ENCODE measurements at regions not wholly inside any gene's neighbourhood (a gene's known extent, or its start where the extent isn't known, plus 50 kb on each side); places are given as distances from the start of the nearest gene placed in this dataset.
"Not testable (repeated sequence)": the region's sequence is repeated elsewhere in the genome, so short reads cannot be mapped to it uniquely, and the experiment has no call there.

DNA sequence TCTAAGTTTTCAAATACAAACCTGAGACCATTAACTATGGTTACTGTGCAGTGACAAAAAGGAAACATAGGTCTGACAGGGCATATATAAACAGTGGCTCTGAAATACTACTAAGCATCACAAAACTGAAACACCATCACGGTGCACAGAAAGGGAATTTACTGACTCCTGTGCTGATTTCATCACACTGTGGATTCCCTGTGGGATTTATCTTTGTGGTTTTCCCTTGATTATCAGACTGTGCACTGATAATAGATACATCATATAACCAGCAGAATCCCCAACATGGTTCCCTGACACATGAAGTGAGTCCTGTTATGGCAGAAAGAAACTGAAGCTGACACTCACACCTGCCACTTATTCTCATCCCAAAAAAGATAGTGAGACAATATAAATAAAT is 676.3 kb upstream of the KCND2 start:
- DNase-seq (ENCODE audit: extremely low spot score): no peak
- POLR2A ChIA-PET: no interaction called here
- CTCF ChIA-PET: no interaction called here
- no peak for TF ChIP-seq L3MBTL2 (conservative IDR thresholded peaks at IDR 0.05)
- no peak for TF ChIP-seq TARDBP (IDR thresholded peaks at IDR 0.05)

DNA sequence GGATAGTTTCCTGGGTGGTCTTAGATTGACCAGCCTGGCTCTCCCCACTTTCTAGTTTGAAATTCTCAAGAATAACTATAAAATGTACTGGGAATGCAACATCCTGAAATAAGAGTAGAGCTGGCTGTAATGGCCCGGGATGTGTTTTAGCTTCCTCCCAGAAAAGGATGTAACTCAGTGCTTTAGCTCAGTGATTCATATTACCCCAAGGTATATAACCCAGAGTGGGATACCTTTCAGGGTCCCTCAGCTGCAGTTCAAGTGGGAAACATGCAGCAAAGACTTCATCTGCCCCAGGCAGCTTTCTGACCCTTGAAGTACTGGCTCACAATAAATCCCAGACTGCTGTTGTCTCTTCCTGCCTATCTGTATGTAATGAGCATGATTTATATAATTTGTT is 666.7 kb upstream of the KCND2 start:
- POLR2A ChIA-PET: no interaction called here
- no peak for DNase-seq (ENCODE audit: extremely low spot score)
- TF ChIP-seq L3MBTL2 (conservative IDR thresholded peaks at IDR 0.05) (no peak), BHLHE40 (IDR thresholded peaks at IDR 0.05; ENCODE audit: borderline replicate concordance) (no peak), LEF1 (IDR thresholded peaks at IDR 0.05; ENCODE audit: borderline replicate concordance) (no peak), FOXA1 (IDR thresholded peaks at IDR 0.05) (no peak), ZNF384 (IDR thresholded peaks at IDR 0.05) (no peak)
- CTCF ChIA-PET: no interaction called here

DNA sequence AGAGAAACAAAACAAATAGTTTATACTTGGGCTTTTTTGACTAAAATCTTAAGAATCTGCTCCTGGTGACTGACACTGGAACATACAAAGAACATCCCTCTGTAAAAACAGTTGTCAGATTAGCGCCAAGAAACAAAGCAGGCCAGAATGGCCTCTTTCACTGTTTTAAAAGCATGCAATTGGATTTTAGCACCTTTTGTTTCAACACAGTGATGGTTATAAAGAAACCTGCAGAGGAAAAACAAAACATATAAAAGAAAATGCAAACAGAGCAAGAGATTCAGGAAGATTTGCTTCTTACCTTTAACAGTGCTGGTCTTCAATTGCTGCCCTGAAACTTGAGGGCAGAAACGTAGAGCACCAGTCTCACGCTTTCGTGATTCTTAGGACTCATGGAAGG is 652.2 kb upstream of the KCND2 start:
- TF ChIP-seq SP1 (IDR thresholded peaks at IDR 0.05) (no peak), FOXK2 (IDR thresholded peaks at IDR 0.05) (no peak), SUZ12 (IDR thresholded peaks at IDR 0.05) (no peak), ARNT (IDR thresholded peaks at IDR 0.05) (no peak), ZNF384 (IDR thresholded peaks at IDR 0.05) (no peak), FOXA1 (IDR thresholded peaks at IDR 0.05) (no peak), L3MBTL2 (conservative IDR thresholded peaks at IDR 0.05) (no peak), FOXM1 (IDR thresholded peaks at IDR 0.05; ENCODE audit: borderline replicate concordance) (no peak), TARDBP (IDR thresholded peaks at IDR 0.05) (no peak), LEF1 (IDR thresholded peaks at IDR 0.05; ENCODE audit: borderline replicate concordance) (no peak), HDGF (IDR thresholded peaks at IDR 0.05; ENCODE audit: borderline replicate concordance) (no peak)
- TF ChIP-seq, protein P1, sequence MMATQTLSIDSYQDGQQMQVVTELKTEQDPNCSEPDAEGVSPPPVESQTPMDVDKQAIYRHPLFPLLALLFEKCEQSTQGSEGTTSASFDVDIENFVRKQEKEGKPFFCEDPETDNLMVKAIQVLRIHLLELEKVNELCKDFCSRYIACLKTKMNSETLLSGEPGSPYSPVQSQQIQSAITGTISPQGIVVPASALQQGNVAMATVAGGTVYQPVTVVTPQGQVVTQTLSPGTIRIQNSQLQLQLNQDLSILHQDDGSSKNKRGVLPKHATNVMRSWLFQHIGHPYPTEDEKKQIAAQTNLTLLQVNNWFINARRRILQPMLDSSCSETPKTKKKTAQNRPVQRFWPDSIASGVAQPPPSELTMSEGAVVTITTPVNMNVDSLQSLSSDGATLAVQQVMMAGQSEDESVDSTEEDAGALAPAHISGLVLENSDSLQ (IDR thresholded peaks at IDR 0.05): no peak
- DNase-seq (ENCODE audit: extremely low spot score): no peak
- ChIA-PET POLR2A (no interaction called here), CTCF (interaction anchor here (0.7 kb wide), 1 partner anchor 1328 kb away, joined by 3 read pairs; no protein-coding TSS in a partner anchor)

DNA sequence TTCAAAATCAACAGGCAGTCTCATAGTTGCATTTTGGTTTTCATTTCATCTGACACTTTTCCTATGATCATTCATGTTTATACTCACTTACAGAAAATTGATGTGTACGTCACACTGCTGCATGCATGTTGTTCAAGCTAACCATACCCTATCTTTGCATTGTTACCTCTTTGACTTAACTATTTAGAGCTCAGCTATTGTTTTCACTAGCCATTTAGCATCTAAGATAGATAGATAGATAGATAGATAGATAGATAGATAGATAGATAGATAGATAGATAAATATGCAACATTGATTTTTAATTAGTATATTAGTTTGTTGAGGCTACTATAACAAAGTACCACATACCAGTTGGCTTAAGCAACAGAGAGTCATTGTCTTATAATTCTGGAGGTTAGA is 649.5 kb upstream of the KCND2 start:
- CTCF ChIA-PET: no interaction called here
- POLR2A ChIA-PET: no interaction called here
- TF ChIP-seq, protein P1 (IDR thresholded peaks at IDR 0.05): no peak
- no peak for DNase-seq (ENCODE audit: extremely low spot score)

DNA sequence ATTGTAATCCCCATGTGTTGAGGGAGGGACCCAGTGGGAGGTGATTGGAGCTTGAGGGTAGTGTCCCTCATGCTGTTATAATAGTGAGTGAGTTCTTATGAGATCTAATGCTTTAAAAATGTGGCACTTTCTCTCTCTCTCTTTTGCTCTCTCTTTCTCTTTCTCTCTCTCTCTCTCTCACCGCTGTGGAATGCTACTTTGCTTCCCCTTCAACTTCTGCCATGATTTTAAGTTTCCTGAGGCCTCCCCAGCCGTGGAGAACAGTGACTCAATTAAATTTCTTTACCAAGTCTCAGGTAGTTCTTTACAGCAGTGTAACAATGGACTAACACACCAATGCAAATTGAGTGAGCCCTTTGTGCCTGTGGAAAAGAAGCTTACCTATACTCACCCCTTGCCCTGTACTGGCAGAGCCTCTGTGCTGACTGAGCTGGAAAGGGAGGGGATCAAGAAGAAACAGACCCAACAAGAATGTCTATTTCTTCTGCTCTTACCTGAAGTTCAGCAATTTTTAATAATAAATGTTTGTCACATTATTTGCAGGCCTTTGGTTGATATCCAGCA is 642.5 kb upstream of the KCND2 start:
- ChIA-PET POLR2A (no interaction called here), CTCF (no interaction called here)
- TF ChIP-seq FOXK2 (IDR thresholded peaks at IDR 0.05): no peak
- no peak for TF ChIP-seq SP1 (IDR thresholded peaks at IDR 0.05)
- no peak for TF ChIP-seq NFRKB (IDR thresholded peaks at IDR 0.05)
- TF ChIP-seq ZNF384 (IDR thresholded peaks at IDR 0.05): no peak
- no peak for TF ChIP-seq ARNT (IDR thresholded peaks at IDR 0.05)
- TF ChIP-seq TARDBP (IDR thresholded peaks at IDR 0.05): no peak
- TF ChIP-seq, protein P1 (IDR thresholded peaks at IDR 0.05): no peak
- TF ChIP-seq L3MBTL2 (conservative IDR thresholded peaks at IDR 0.05): no peak
- no peak for TF ChIP-seq CTBP1 (IDR thresholded peaks at IDR 0.05; ENCODE audit: borderline replicate concordance)
- no peak for TF ChIP-seq ELF4 (IDR thresholded peaks at IDR 0.05)
- TF ChIP-seq FOXA1 (IDR thresholded peaks at IDR 0.05): no peak
- no peak for TF ChIP-seq SUZ12 (IDR thresholded peaks at IDR 0.05)
- TF ChIP-seq HDGF (IDR thresholded peaks at IDR 0.05; ENCODE audit: borderline replicate concordance): no peak
- no peak for TF ChIP-seq LEF1 (IDR thresholded peaks at IDR 0.05; ENCODE audit: borderline replicate concordance)
- TF ChIP-seq BHLHE40 (IDR thresholded peaks at IDR 0.05; ENCODE audit: borderline replicate concordance): no peak
- TF ChIP-seq FOXM1 (IDR thresholded peaks at IDR 0.05; ENCODE audit: borderline replicate concordance): no peak
- no peak for DNase-seq (ENCODE audit: extremely low spot score)

DNA sequence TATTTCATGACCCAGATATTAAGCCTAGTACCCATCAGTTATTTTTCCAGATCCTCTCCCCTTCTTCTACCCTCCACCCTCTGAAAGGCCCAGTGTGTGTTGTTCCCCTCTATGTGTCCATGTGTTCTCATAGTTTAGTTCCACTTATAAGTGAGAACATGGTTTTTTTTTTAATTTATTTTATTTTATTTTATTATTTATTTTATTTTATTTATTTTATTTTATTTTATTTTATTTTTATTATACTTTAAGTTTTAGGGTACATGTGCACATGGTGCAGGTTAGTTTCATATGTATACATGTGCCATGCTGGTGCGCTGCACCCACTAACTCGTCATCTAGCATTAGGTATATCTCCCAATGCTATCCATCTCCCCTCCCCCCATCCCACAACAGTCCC is 639.2 kb upstream of the KCND2 start:
- DNase-seq (ENCODE audit: extremely low spot score); POLR2A ChIA-PET; CTCF ChIA-PET: not testable (repeated sequence)

DNA sequence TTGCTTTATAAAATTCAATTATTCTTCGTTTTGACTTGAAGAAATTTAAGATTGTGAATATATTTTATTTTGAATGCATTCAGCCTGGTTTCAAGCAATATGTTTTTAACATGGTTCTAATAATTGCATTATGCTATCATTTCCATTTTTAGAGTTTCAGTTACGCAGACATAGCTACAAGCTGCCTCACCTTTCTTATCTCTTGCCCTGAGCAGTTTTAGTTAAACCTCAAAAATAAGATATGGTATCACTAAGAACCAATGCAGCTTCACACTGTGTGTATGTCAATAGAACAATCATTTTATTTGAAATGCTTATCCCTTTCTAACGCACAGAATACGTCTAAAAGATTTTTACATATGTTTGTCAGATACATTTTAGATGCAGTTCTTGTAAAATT is 632.6 kb upstream of the KCND2 start:
- no peak for TF ChIP-seq ZNF384 (IDR thresholded peaks at IDR 0.05)
- TF ChIP-seq NFRKB (IDR thresholded peaks at IDR 0.05): no peak
- TF ChIP-seq FOXM1 (IDR thresholded peaks at IDR 0.05; ENCODE audit: borderline replicate concordance): no peak
- no peak for TF ChIP-seq ELF4 (IDR thresholded peaks at IDR 0.05)
- TF ChIP-seq FOXA1 (IDR thresholded peaks at IDR 0.05): no peak
- TF ChIP-seq SP1 (IDR thresholded peaks at IDR 0.05): no peak
- no peak for TF ChIP-seq ARNT (IDR thresholded peaks at IDR 0.05)
- TF ChIP-seq HDGF (IDR thresholded peaks at IDR 0.05; ENCODE audit: borderline replicate concordance): no peak
- no peak for TF ChIP-seq BHLHE40 (IDR thresholded peaks at IDR 0.05; ENCODE audit: borderline replicate concordance)
- TF ChIP-seq, protein P1 (IDR thresholded peaks at IDR 0.05): no peak
- TF ChIP-seq TARDBP (IDR thresholded peaks at IDR 0.05): no peak
- TF ChIP-seq CTBP1 (IDR thresholded peaks at IDR 0.05; ENCODE audit: borderline replicate concordance): no peak
- no peak for TF ChIP-seq L3MBTL2 (conservative IDR thresholded peaks at IDR 0.05)
- no peak for TF ChIP-seq LEF1 (IDR thresholded peaks at IDR 0.05; ENCODE audit: borderline replicate concordance)
- TF ChIP-seq FOXK2 (IDR thresholded peaks at IDR 0.05): no peak
- TF ChIP-seq SUZ12 (IDR thresholded peaks at IDR 0.05): no peak
- POLR2A ChIA-PET: no interaction called here
- DNase-seq (ENCODE audit: extremely low spot score): no peak
- CTCF ChIA-PET: no interaction called here
